WI38 (cell line): ENCODE measurements at regions not wholly inside any gene's neighbourhood (a gene's known extent, or its start where the extent isn't known, plus 50 kb on each side); places are given as distances from the start of the nearest gene placed in this dataset.

Experiments
- H3K4me3 ChIP-seq: 2 replicates; pipeline ENCODE4 v1.5.1; 2011; ENCODE audit warnings: low read depth, mild to moderate bottlenecking, control low read depth, low read length
- TF ChIP-seq, protein P1 (sequence below): IDR thresholded peaks from 2 replicates; pipeline ENCODE4 v1.5.1; 2012; ENCODE audit warnings: low read depth, mild to moderate bottlenecking, control low read depth, low read length

DNA sequence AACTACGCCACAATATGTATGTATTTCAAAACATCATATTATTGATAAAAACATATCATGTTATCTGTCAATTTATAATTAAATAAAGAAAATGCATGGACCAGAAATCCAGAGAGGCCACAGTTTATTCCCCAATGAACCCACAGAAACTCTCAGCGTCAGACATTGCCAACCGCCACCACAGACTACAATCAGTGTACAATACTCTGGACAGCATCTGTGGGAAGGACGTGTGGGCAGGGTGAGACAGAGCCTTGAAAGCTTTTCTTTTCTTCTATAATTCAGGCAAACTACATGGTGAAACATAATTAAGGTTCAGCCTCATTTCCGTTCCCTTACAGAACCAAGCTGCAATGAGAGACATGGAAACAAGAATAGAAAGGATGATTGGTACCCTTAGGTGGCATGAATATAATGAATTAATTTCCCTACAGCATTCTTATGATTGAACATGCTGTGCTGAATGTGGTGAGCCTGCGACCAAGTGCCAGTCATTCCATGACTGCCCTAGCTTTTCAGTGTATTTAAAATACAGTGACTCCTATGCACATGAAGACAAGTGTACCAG lies 909.3 kb downstream of the SORCS1 start:
- no peak overlapping the region for H3K4me3 ChIP-seq
- TF ChIP-seq, protein P1, sequence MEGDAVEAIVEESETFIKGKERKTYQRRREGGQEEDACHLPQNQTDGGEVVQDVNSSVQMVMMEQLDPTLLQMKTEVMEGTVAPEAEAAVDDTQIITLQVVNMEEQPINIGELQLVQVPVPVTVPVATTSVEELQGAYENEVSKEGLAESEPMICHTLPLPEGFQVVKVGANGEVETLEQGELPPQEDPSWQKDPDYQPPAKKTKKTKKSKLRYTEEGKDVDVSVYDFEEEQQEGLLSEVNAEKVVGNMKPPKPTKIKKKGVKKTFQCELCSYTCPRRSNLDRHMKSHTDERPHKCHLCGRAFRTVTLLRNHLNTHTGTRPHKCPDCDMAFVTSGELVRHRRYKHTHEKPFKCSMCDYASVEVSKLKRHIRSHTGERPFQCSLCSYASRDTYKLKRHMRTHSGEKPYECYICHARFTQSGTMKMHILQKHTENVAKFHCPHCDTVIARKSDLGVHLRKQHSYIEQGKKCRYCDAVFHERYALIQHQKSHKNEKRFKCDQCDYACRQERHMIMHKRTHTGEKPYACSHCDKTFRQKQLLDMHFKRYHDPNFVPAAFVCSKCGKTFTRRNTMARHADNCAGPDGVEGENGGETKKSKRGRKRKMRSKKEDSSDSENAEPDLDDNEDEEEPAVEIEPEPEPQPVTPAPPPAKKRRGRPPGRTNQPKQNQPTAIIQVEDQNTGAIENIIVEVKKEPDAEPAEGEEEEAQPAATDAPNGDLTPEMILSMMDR: no peak

DNA sequence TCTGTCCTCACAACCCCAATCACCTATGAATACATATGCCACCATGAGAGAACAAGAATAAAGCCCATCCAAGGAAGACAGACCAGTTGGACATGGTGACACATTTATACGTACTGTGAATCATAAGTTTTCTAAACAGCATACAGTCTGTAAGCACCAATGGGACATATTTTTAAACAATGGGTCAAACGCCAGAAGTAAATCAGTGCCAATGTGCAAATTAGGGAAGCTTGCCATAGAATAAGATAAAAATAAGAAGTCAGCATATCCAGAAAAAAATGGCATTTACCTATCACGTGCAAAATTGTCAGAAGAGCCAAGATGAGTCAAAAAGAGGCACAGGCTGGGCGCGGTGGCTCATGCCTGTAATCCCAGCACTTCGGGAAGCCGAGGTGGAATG lies 910.4 kb downstream of the SORCS1 start:
- TF ChIP-seq, protein P1: no peak
- H3K4me3 ChIP-seq: no peak overlapping the region

DNA sequence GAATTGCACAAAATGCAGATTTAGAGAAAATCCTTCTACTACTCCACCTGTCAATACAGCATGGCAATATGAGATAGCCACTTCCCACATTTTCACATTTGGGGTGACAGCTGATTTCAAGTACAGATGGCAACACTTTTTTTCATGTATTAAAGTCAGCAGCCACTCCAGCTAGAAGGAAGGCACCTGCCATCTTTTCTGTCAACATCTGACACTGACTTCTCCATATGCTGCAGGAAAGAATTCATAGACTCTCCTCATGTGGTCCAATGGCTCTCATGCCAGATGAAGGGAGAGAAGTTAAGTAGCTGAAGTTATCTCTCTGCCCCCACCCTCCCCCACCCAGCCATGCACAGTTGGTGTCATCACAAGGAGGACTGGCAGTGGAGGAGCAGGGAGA lies 912.0 kb downstream of the SORCS1 start:
- H3K4me3 ChIP-seq: no peak overlapping the region
- TF ChIP-seq, protein P1: no peak

DNA sequence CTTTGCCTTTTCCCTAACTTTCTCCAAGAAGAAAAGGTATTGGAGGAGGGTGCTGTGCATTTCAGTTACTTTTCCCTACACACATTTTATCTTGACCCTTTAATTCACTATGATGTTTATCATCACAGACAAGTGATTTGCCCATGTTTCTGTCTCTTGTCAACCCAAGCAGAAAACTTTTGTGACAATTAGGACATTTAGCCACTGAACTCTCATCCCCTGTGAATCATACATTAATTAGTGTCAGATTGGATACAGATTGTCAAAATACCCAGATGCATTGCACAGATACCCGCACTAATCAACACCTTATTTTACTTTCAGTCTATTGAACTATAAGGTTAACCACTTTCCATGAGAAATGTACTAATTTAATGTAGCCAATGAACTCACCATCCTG lies 912.9 kb downstream of the SORCS1 start:
- no peak overlapping the region for H3K4me3 ChIP-seq
- TF ChIP-seq, protein P1: no peak

DNA sequence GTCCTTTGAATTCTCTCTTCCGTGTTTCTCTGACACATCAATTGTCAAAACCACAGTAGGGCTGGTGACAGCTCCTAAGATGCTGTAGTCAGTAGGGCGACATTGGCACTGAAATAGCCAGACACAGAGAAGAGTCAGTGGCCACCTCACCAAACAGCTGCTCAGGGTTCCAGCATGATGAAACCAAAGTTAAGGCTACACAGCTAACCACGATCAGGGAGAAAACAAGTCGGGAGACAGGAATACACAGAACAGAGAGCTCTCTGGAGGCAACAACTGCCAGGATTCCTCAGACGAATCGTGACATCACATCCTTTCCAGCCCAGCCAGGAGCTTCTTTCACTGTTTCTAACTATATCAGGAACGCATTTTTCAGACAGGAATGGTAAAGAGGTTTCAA lies 922.2 kb downstream of the SORCS1 start:
- TF ChIP-seq, protein P1: no peak
- no peak overlapping the region for H3K4me3 ChIP-seq

DNA sequence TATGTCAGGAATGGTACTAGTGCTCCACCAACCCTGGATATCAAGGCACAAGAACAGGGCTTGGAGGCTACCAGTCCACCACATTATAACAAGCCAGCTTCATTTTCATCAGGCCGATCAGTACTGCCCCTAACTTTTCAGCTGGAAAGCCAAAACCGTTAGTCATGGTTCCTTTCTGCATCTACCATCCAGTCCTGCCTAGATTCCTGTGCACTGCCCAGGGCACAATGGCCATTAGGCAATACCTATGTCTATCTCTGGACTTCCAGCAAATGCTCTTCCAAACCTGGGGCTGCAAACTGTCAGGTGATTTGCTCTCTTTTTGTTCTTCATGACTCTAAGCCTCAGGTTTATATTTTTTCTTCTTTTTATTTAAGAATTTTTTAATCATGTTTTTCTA lies 937.7 kb downstream of the SORCS1 start:
- TF ChIP-seq, protein P1: no peak
- H3K4me3 ChIP-seq: no peak overlapping the region

DNA sequence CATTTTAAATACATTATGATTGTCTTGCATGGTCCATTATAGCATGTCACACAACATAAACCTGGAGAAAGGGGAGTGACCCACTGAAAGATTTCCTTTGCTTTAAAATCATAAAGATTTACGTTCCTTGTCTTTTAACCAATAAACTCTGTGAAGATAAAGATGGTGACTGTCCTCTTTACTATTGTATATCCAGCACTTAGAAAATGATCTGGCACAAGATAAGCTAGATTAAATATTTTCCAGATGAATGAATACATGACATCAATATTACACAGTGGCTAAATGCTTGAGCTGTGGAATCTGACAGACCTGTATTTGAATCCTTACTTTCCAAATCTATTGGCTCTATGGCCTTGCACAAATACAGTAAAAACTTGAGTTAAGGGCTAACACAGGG lies 938.4 kb downstream of the SORCS1 start:
- TF ChIP-seq, protein P1: no peak
- H3K4me3 ChIP-seq: no peak overlapping the region
